Large intestine (tissue), 3 donors: ENCODE measurements at regions not wholly inside any gene's neighbourhood (a gene's known extent, or its start where the extent isn't known, plus 50 kb on each side); places are given as distances from the start of the nearest gene placed in this dataset.
A peak's percentile ranks its signal among the peaks of the same experiment; 100 is the strongest.

ENCODE experiments used
- DNase-seq, 2 donors: peaks; one replicate each; pipeline versions ENCODE4 v3.0.0 to v3.0.0-alpha.2; 2013
- H3K27ac ChIP-seq: one replicate; pipeline ENCODE4 v1.5.1; 2013; ENCODE audit warnings: low read length
- H3K27me3 ChIP-seq: 2 replicates; pipeline ENCODE4 v1.6.1; 2013; ENCODE audit warnings: low read length; ENCODE audit not compliant: control insufficient read depth, insufficient read depth
- H3K36me3 ChIP-seq: 2 replicates; pipeline ENCODE4 v1.6.1; 2013; ENCODE audit warnings: low read length; ENCODE audit not compliant: control insufficient read depth, insufficient read depth
- H3K4me1 ChIP-seq: one replicate; pipeline ENCODE4 v1.6.1; 2013; ENCODE audit warnings: low read length; ENCODE audit not compliant: control insufficient read depth, insufficient read depth
- H3K4me3 ChIP-seq: one replicate; pipeline ENCODE4 v1.5.1; 2013; ENCODE audit warnings: low read length
- H3K9me3 ChIP-seq: one replicate; pipeline ENCODE4 v1.6.1; 2013; ENCODE audit warnings: mild to moderate bottlenecking, low read depth, low read length, moderate library complexity; ENCODE audit not compliant: control insufficient read depth
- WGBS: methylation state at CpG from one replicate; pipeline ENCODE4 v1.1.5; 2013; ENCODE audit warnings: low lambda C conversion rate; ENCODE audit not compliant: insufficient coverage; 5-methylcytosine and 5-hydroxymethylcytosine counted together

DNA sequence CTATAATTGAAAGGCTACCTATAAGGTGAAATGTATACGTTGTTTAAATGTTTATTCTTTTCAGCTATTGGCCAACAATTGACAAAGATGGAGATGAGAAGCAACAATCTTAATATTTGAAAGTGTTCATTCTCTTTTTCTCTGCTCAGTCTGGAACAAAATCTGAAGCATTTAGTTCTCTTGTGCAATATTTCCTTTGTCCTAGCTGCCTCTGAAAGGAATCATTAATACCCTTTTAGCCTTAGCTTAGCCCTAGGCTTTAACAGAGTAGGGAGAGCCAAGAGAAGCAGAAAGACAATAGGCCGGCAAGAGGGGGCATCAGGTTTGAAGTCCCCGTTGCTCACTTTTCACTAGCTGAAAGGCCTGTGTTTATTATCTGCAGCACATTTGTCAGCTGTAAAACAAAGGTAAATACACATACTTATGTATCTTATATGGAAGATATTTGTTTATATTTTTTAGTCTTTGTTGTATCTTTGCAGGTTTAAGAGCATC, 422.5 kb upstream of the SEMA6D start:
- Histone ChIP-seq H3K27me3 (no peaks in the 10 kb centered on the region), H3K36me3 (no peaks in the 10 kb centered on the region), H3K4me1 (no peaks in the 10 kb centered on the region), H3K4me3 (no peak overlapping the region), H3K9me3 (no peaks in the 10 kb centered on the region), H3K27ac (no peak overlapping the region)
- DNase-seq: no peak
- 80% methylated on average over 1 of the region's 3 CpGs for WGBS

- Histone ChIP-seq H3K27me3 (no peaks in the 10 kb centered on the region), H3K9me3 (no peaks in the 10 kb centered on the region), H3K36me3 (no peaks in the 10 kb centered on the region), H3K4me3 (no peak overlapping the region), H3K27ac (no peak overlapping the region), H3K4me1 (no peaks in the 10 kb centered on the region)
- WGBS: 100% methylated on average over 2 of the region's 4 CpGs
- DNase-seq: no peak
Observed at GRCh38 chr15:47296881-47297280, 420.4 kb upstream of the SEMA6D start.

DNA sequence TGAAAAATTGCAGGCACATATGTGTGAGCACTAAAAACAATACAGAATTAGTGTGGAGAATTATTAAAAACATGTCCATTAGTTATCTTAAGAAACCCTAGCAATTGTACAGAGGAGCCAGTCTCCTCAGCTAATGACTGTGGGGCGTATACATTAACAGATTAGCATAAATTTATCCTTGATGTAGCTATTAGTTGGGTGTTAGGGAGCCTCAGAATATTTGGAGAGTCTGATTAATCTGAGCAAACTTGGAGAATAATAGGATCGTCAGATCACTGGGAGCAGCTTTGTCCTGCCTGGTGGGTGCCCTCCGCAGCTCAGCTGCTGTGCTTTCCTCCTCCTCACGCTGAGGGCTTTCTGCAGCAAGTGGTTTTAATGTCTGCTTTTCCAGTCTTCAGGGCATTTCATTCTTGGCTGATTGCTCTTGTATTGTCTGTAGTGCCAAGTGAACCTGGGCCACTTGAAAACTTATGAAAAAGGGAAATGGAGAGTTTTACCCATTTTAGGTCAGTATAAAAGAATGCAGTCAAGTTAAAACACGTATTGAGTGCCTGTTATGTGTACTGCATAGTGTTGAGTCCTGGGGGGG, 417.4 kb upstream of the SEMA6D start:
- Histone ChIP-seq H3K4me3 (no peak overlapping the region), H3K27ac (no peak overlapping the region), H3K27me3 (no peaks in the 10 kb centered on the region), H3K4me1 (no peaks in the 10 kb centered on the region), H3K36me3 (no peaks in the 10 kb centered on the region), H3K9me3 (no peaks in the 10 kb centered on the region)
- DNase-seq: no peak
- WGBS: no CpG with 5 or more reads among the region's 5 CpGs

- no peaks in the 10 kb centered on the region for H3K36me3 ChIP-seq
- H3K4me3 ChIP-seq: no peak overlapping the region
- H3K4me1 ChIP-seq: no peaks in the 10 kb centered on the region
- H3K27ac ChIP-seq: no peak overlapping the region
- H3K27me3 ChIP-seq: no peaks in the 10 kb centered on the region
- H3K9me3 ChIP-seq: no peaks in the 10 kb centered on the region
- no peak for DNase-seq
Observed at GRCh38 chr15:47300596-47300995, 416.7 kb upstream of the SEMA6D start.

- no peaks in the 10 kb centered on the region for H3K36me3 ChIP-seq
- no peaks in the 10 kb centered on the region for H3K4me1 ChIP-seq
- no peaks in the 10 kb centered on the region for H3K9me3 ChIP-seq
- WGBS: no CpG with 5 or more reads among the region's 3 CpGs
- no peaks in the 10 kb centered on the region for H3K27me3 ChIP-seq
- peak in 1 of 2 donors; percentile 11 for DNase-seq
- H3K4me3 ChIP-seq: no peak overlapping the region
- H3K27ac ChIP-seq: no peak overlapping the region
Observed at GRCh38 chr15:47301481-47301880, 415.8 kb upstream of the SEMA6D start.

DNA sequence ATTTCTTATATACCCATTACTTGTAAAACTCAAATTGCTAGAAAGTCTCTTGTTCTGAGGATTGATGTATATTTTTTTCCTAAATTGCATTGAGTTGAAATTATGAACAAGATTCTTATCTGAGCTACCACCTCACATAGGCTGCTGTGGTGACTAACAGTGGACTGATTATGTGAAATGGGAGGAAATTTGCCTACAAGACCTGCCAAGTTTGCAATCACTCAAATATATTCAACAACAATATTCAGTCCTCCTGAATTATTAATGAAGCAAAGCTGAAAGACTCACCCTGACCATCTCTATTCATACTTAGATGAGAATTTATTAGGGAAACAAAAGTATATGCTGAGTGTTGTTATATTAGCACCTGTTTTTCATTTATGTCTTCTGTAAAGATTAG, 412.6 kb upstream of the SEMA6D start:
- Histone ChIP-seq H3K27me3 (no peaks in the 10 kb centered on the region), H3K9me3 (no peaks in the 10 kb centered on the region), H3K27ac (no peak overlapping the region), H3K36me3 (no peaks in the 10 kb centered on the region), H3K4me1 (no peaks in the 10 kb centered on the region), H3K4me3 (no peak overlapping the region)
- DNase-seq: no peak

- no peaks in the 10 kb centered on the region for H3K36me3 ChIP-seq
- H3K27ac ChIP-seq: no peak overlapping the region
- H3K27me3 ChIP-seq: no peaks in the 10 kb centered on the region
- DNase-seq: no peak
- no CpG with 5 or more reads among the region's 3 CpGs for WGBS
- H3K4me3 ChIP-seq: no peak overlapping the region
- H3K9me3 ChIP-seq: no peaks in the 10 kb centered on the region
- no peaks in the 10 kb centered on the region for H3K4me1 ChIP-seq
Observed at GRCh38 chr15:47312161-47312560, 405.1 kb upstream of the SEMA6D start.

DNA sequence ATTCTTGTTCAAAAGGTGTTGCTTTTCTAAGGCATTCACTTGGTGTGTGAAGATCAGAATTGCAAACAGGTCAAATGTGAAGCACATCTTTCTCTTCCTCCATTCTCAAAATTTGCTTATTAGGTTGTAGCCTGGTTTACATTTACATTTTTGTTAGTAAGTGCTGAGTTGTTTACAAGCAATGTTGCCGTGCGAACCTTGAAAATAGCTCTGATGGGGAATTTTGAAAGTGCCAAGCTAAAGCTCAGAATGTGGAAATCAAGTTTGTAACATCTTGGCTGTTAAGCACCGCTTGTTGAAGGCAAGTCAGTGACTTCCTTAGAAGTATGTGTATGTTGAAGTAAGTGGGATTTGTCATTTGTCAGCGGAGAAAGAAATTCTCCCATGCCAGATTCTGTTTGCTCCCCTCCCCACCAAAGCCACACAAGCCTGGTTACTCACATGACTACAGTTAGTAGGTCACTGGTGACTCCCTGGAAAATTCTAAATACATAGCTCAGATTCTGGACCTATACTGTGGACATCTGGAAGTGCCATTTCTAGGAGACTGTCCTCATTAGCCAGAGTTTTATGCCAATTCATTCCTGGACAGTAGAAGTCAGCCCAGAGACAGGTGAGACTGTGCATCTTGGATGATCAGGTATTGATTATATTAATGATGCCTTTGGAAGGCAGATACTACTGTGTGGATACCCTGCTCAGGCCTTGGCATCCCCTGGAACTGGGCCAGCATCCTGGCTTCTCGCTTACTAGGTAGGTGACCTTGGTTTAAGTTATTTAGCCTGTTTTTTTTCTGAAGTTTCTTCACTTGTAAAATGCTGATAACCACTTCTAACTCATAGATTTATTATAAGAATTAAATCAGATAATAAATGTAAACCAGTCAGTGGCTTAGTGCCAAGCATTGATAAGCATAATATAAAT, 390.6 kb upstream of the SEMA6D start:
- Histone ChIP-seq H3K4me1 (no peaks in the 10 kb centered on the region), H3K36me3 (no peaks in the 10 kb centered on the region), H3K27me3 (no peaks in the 10 kb centered on the region), H3K9me3 (no peaks in the 10 kb centered on the region), H3K27ac (no peak overlapping the region), H3K4me3 (no peak overlapping the region)
- WGBS: 100% methylated on average over 1 of the region's 5 CpGs
- DNase-seq: no peak

DNA sequence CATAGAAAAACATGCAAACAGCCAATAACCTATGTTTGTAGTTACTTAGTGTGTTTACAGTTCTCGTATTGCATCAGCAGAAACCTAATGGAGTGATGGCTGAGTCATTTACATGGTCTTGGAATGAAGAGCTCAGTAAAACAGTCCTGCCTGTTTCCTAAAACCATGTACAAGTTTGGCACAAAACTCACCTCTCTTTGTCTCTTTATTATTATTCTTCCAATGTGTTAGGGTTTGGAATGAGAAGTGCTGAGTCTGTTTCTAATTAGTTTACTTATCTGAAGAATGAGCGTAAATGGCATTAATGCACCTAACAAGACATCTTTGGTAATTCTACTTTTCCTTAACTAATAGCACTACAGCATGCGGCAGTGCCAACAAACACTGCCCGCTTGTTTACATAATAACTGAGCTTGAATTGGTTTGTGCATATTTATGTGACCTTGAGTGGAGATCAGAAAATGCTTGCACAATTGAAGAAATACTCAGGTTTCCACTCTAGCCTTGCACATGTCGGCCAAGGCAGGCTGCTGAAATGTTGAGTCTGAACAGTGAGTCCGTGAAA, 385.4 kb upstream of the SEMA6D start:
- no peak overlapping the region for H3K4me3 ChIP-seq
- DNase-seq: peak in 1 of 2 donors; percentile 7
- H3K4me1 ChIP-seq: no peaks in the 10 kb centered on the region
- no peaks in the 10 kb centered on the region for H3K36me3 ChIP-seq
- H3K27ac ChIP-seq: no peak overlapping the region
- no peaks in the 10 kb centered on the region for H3K9me3 ChIP-seq
- no peaks in the 10 kb centered on the region for H3K27me3 ChIP-seq
- WGBS: no CpG with 5 or more reads among the region's 6 CpGs

DNA sequence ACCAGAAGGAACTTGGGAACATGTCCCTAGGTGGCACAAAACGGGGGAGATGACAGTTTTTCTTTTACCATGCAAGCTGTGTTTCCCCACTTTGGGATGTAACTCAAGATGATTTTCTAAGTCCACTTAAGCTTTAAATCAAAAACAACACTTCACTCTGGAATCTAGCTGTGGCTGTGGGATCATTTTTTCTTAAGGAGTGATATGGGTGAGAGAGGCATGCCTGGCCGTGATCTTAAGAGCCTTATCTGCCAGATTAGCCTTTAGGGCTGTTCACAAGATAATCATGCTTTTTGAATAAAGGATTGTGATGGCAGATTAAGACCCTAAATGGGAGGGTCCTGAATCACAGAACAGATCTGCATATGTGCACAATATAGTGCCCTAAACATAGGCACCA, 384.8 kb upstream of the SEMA6D start:
- H3K4me1 ChIP-seq: no peaks in the 10 kb centered on the region
- H3K36me3 ChIP-seq: no peaks in the 10 kb centered on the region
- DNase-seq: no peak
- H3K9me3 ChIP-seq: no peaks in the 10 kb centered on the region
- H3K4me3 ChIP-seq: no peak overlapping the region
- WGBS: no CpG with 5 or more reads among the region's 2 CpGs
- H3K27ac ChIP-seq: no peak overlapping the region
- H3K27me3 ChIP-seq: no peaks in the 10 kb centered on the region
